Spleen (tissue), 11 donors: ENCODE measurements at regions not wholly inside any gene's neighbourhood (a gene's known extent, or its start where the extent isn't known, plus 50 kb on each side); places are given as distances from the start of the nearest gene placed in this dataset.

Experiments used
- DNase-seq: peaks from one replicate; pipeline ENCODE4 v3.0.0-alpha.2; 2020
- H3K27ac ChIP-seq, 8 donors: fragments of 200-600 bp; sonication (generic) in 7 of 8; 1 replicate in 4 of 8; 2 replicates in 4 of 8; pipeline versions ENCODE4 v1.5.0 to v1.8.0; 2016 to 2021; ENCODE audit warnings: inconsistent platforms in 4 of 8, mild to moderate bottlenecking in 4 of 8, moderate library complexity in 1 of 8
- H3K27me3 ChIP-seq, 7 donors: fragments of 200-600 bp; sonication (generic) in 6 of 7; replicated peaks in 1 of 7; 1 replicate in 4 of 7; 2 replicates in 3 of 7; pipeline versions ENCODE4 v1.5.0 to v1.8.0; 2016 to 2021; ENCODE audit warnings: inconsistent platforms in 3 of 7, mild to moderate bottlenecking in 1 of 7
- H3K36me3 ChIP-seq, 6 donors: fragments of 200-600 bp; sonication (generic) in 5 of 6; 1 replicate in 4 of 6; 2 replicates in 2 of 6; pipeline versions ENCODE4 v1.5.0 to v1.8.0; 2016 to 2021; ENCODE audit warnings: inconsistent platforms in 2 of 6
- H3K4me1 ChIP-seq, 6 donors: fragments of 200-600 bp; sonication (generic) in 5 of 6; 1 replicate in 3 of 6; 2 replicates in 3 of 6; pipeline versions ENCODE4 v1.5.0 to v1.8.0; 2016 to 2021; ENCODE audit warnings: inconsistent platforms in 3 of 6
- H3K4me3 ChIP-seq, 8 donors: fragments of 200-600 bp; sonication (generic) in 7 of 8; 1 replicate in 4 of 8; 2 replicates in 4 of 8; pipeline versions ENCODE4 v1.5.0 to v1.8.0; 2016 to 2021; ENCODE audit warnings: inconsistent platforms in 4 of 8, mild to moderate bottlenecking in 4 of 8, moderate library complexity in 2 of 8
- H3K9me3 ChIP-seq, 8 donors: fragments of 200-600 bp; sonication (generic) in 7 of 8; 1 replicate in 4 of 8; 2 replicates in 4 of 8; pipeline versions ENCODE4 v1.5.0 to v1.8.0; 2016 to 2021; ENCODE audit warnings: inconsistent platforms in 4 of 8
- POLR2A ChIP-seq, 3 donors: fragments of 450-650 bp; IDR thresholded peaks; one replicate each; pipeline ENCODE4 v1.5.1; 2017; ENCODE audit warnings: antibody characterized with exemption in 3 of 3, mild to moderate bottlenecking in 1 of 3
- POLR2AphosphoS5 ChIP-seq, 3 donors: sonication (generic); formaldehyde crosslinking; IDR thresholded peaks; one replicate each; pipeline ENCODE4 v1.5.1; 2017; ENCODE audit warnings: antibody characterized with exemption in 3 of 3
- WGBS, 5 donors: extraction: QIAGEN DNeasy Blood & Tissue Kit in 3 of 5; methylation state at CpG; one replicate each; pipeline versions ENCODE4 v1.1.5 to v1.1.7; 2013 to 2018; 5-methylcytosine and 5-hydroxymethylcytosine counted together
- intact Hi-C: fragments of 100-400 bp; cut with DNase I; formaldehyde crosslinking; loops from one replicate; pipeline ENCODE4 v1.15.0; 2023; ENCODE audit warnings: low total_unique reads
- TF ChIP-seq, protein P1 (sequence below), 11 experiments: fragments of 200-600 bp in 7 of 11; fragments of 450-650 bp in 4 of 11; sonication (generic) in 4 of 11; IDR thresholded peaks in 8 of 11; conservative IDR thresholded peaks in 3 of 11; 1 replicate in 7 of 11; 2 replicates in 4 of 11; pipeline versions ENCODE4 v1.4.0 to v1.8.0; 2016 to 2021; ENCODE audit warnings: antibody characterized with exemption in 11 of 11, inconsistent platforms in 4 of 11, mild to moderate bottlenecking in 1 of 11
- donor health status: healthy with polysubstance abuse.
- donor health status: DM: no; HTN: no; CAD: no; lungs with moderate emphysema.
- donor health status: DM: no; HTN: no; CAD: no.
- donor health status: Bipolar disorder and iron deficiency.
- donor health status: healthy.
- donor health status: DM: no; HTN: no; CAD: no.
- donor health status: DM: yes; HTN: yes; CAD: no.

GRCh38 chr5:87784879-87785495 is 372.3 kb upstream of the CCNH start:
- no peak for TF ChIP-seq POLR2A (IDR thresholded peaks at IDR 0.05)
- TF ChIP-seq, protein P1, sequence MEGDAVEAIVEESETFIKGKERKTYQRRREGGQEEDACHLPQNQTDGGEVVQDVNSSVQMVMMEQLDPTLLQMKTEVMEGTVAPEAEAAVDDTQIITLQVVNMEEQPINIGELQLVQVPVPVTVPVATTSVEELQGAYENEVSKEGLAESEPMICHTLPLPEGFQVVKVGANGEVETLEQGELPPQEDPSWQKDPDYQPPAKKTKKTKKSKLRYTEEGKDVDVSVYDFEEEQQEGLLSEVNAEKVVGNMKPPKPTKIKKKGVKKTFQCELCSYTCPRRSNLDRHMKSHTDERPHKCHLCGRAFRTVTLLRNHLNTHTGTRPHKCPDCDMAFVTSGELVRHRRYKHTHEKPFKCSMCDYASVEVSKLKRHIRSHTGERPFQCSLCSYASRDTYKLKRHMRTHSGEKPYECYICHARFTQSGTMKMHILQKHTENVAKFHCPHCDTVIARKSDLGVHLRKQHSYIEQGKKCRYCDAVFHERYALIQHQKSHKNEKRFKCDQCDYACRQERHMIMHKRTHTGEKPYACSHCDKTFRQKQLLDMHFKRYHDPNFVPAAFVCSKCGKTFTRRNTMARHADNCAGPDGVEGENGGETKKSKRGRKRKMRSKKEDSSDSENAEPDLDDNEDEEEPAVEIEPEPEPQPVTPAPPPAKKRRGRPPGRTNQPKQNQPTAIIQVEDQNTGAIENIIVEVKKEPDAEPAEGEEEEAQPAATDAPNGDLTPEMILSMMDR (IDR thresholded peaks at IDR 0.05 in 8 of 11, conservative IDR thresholded peaks at IDR 0.05 in 3 of 11), result no peak
- TF ChIP-seq POLR2AphosphoS5 (IDR thresholded peaks at IDR 0.05), result no peak
- WGBS, 5 donors, result 60 to 71% (median 67%) methylated on average over 4 of the region's 4 CpGs
- Histone ChIP-seq H3K4me1 (peaks cover 0 to 6% (median 3%) of the 10 kb centered on the region in 6 donors), H3K9me3 (no peaks in the 10 kb centered on the region), H3K4me3 (no peak overlapping the region), H3K36me3 (no peaks in the 10 kb centered on the region), H3K27me3 (peaks cover 0 to 33% (median 6%) of the 10 kb centered on the region in 7 donors), H3K27ac (no peak overlapping the region)
- no peak for DNase-seq
- intact Hi-C loops, result loop anchor here (10.0 kb wide), 1 partner anchor 370 kb away; no protein-coding TSS in a partner anchor

GRCh38 chr5:87784311-87784710 is 371.6 kb upstream of the CCNH start:
- TF ChIP-seq, protein P1 (IDR thresholded peaks at IDR 0.05 in 8 of 11, conservative IDR thresholded peaks at IDR 0.05 in 3 of 11), result no peak
- TF ChIP-seq POLR2AphosphoS5 (IDR thresholded peaks at IDR 0.05) (no peak), POLR2A (IDR thresholded peaks at IDR 0.05) (no peak)
- no peak for DNase-seq
- WGBS, 5 donors, result 81 to 92% (median 90%) methylated on average over 1 of the region's 1 CpG
- intact Hi-C loops, result loop anchor here (10.0 kb wide), 1 partner anchor 370 kb away; no protein-coding TSS in a partner anchor
- Histone ChIP-seq H3K36me3 (no peaks in the 10 kb centered on the region), H3K4me1 (peaks cover 0 to 6% (median 3%) of the 10 kb centered on the region in 6 donors), H3K27me3 (peaks cover 0 to 33% (median 6%) of the 10 kb centered on the region in 7 donors), H3K4me3 (no peak overlapping the region), H3K27ac (no peak overlapping the region), H3K9me3 (no peaks in the 10 kb centered on the region)

DNA sequence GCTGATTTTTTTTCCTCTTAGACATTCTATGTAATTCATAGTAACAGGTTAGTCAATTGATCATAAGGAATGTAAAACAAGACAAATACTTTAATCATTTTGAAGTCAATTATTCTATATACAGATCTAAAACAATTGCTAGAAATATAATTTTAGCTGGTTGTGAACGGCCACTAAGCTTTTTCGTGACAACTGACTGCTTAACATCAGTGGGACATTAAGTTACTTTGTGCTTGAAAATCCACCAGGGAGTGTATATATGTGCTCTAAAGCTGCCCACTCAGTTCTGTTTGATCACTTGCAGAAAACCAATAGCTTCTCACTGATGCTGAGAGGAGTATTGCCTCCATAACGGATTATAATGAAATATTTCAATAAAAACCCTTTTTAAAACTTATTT is 370.2 kb upstream of the CCNH start:
- intact Hi-C loops, result loop anchor here (10.0 kb wide), 1 partner anchor 372 kb away; no protein-coding TSS in a partner anchor
- peaks cover 0 to 38% (median 6%) of the 10 kb centered on the region in 7 donors for H3K27me3 ChIP-seq
- TF ChIP-seq POLR2A (IDR thresholded peaks at IDR 0.05) (no peak), POLR2AphosphoS5 (IDR thresholded peaks at IDR 0.05) (no peak)
- TF ChIP-seq, protein P1 (IDR thresholded peaks at IDR 0.05 in 8 of 11, conservative IDR thresholded peaks at IDR 0.05 in 3 of 11), result no peak
- H3K36me3 ChIP-seq, result no peaks in the 10 kb centered on the region
- H3K4me1 ChIP-seq, result peaks cover 0 to 6% (median 3%) of the 10 kb centered on the region in 6 donors
- no peak overlapping the region for H3K4me3 ChIP-seq
- H3K27ac ChIP-seq, result no peak overlapping the region
- 79 to 89% (median 81%) methylated on average over 3 of the region's 3 CpGs for WGBS, 5 donors
- no peaks in the 10 kb centered on the region for H3K9me3 ChIP-seq
- no peak for DNase-seq

DNA sequence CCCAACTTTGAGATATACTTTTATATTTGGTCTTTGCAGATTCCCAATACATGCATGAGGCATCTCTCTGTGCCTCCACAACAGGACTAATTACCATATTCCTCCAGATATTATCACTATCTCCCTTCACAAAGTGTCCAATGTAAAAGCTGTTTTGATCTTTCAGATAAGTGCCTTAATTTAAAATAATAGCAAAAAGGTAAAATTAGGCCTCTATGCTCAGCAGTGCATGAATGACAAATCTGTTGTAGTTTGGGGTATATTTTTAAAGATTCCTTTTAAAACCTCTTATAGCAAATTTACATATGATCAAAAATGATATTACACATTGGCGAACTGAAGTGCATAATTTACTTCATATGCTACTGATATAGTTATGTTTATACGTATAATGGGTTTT is 369.2 kb upstream of the CCNH start:
- no peak for DNase-seq
- Histone ChIP-seq H3K27ac (no peak overlapping the region), H3K9me3 (no peaks in the 10 kb centered on the region), H3K4me3 (no peak overlapping the region), H3K27me3 (peaks cover 0 to 37% (median 6%) of the 10 kb centered on the region in 7 donors), H3K4me1 (peaks cover 0 to 6% (median 3%) of the 10 kb centered on the region in 6 donors), H3K36me3 (no peaks in the 10 kb centered on the region)
- intact Hi-C loops, result loop anchor here (2.0 to 10.0 kb wide), 2 partner anchors 373 to 909 kb away; no protein-coding TSS in a partner anchor
- TF ChIP-seq POLR2A (IDR thresholded peaks at IDR 0.05), result no peak
- no peak for TF ChIP-seq POLR2AphosphoS5 (IDR thresholded peaks at IDR 0.05)
- TF ChIP-seq, protein P1 (IDR thresholded peaks at IDR 0.05 in 8 of 11, conservative IDR thresholded peaks at IDR 0.05 in 3 of 11), result no peak
- WGBS, 5 donors, result 85 to 91% (median 88%) methylated on average over 2 of the region's 2 CpGs
